GM21390 (cell line): ENCODE measurements at regions not wholly inside any gene's neighbourhood (a gene's known extent, or its start where the extent isn't known, plus 50 kb on each side); places are given as distances from the start of the nearest gene placed in this dataset.
A peak's percentile ranks its signal among the peaks of the same experiment; 100 is the strongest.

Experiments
- ATAC-seq: cut with Tn5 transposase; IDR thresholded peaks from one replicate; pipeline ENCODE4 v1.9.1; 2021; ENCODE audit not compliant: unreplicated experiment

- no peak for ATAC-seq
Observed at GRCh38 chr12:63090716-63091115, 60.3 kb downstream of the AVPR1A start.

GRCh38 chr12:63086149-63086915 lies 64.7 kb downstream of the AVPR1A start:
- ATAC-seq = no peak

GRCh38 chr12:63085120-63085519 lies 65.9 kb downstream of the AVPR1A start:
- ATAC-seq = no peak

GRCh38 chr12:63084501-63084900 lies 66.5 kb downstream of the AVPR1A start:
- ATAC-seq = no peak

GRCh38 chr12:63083046-63083445 lies 68.0 kb downstream of the AVPR1A start:
- ATAC-seq = no peak

GRCh38 chr12:63079791-63080502 lies 71.1 kb downstream of the AVPR1A start:
- no peak for ATAC-seq

- ATAC-seq = no peak
Observed at GRCh38 chr12:63078906-63079305, 72.1 kb downstream of the AVPR1A start.

- ATAC-seq = no peak
Observed at GRCh38 chr12:63075376-63076060, 75.5 kb downstream of the AVPR1A start.

GRCh38 chr12:63070709-63071108 lies 80.3 kb downstream of the AVPR1A start:
- no peak for ATAC-seq

- no peak for ATAC-seq
Observed at GRCh38 chr12:63069860-63070617, 81.0 kb downstream of the AVPR1A start.

GRCh38 chr12:63068857-63069442 lies 82.1 kb downstream of the AVPR1A start:
- peak; percentile 62 for ATAC-seq

GRCh38 chr12:63066782-63067181 lies 84.2 kb downstream of the AVPR1A start:
- no peak for ATAC-seq

- no peak for ATAC-seq
Observed at GRCh38 chr12:63066136-63066535, 84.9 kb downstream of the AVPR1A start.

GRCh38 chr12:63064080-63064479 lies 86.9 kb downstream of the AVPR1A start:
- ATAC-seq = no peak

GRCh38 chr12:63056649-63057048 lies 94.4 kb downstream of the AVPR1A start:
- no peak for ATAC-seq

- ATAC-seq = no peak
Observed at GRCh38 chr12:63052696-63053095, 98.3 kb downstream of the AVPR1A start.

GRCh38 chr12:63047146-63047545 lies 103.9 kb downstream of the AVPR1A start:
- no peak for ATAC-seq

- no peak for ATAC-seq
Observed at GRCh38 chr12:63045020-63045860, 105.8 kb downstream of the AVPR1A start.

GRCh38 chr12:63042646-63043045 lies 107.7 kb upstream of the PPM1H start:
- ATAC-seq = no peak

GRCh38 chr12:63041601-63042000 lies 106.7 kb upstream of the PPM1H start:
- no peak for ATAC-seq
